Astrocyte (in vitro differentiated cells and primary cell): ENCODE measurements at regions not wholly inside any gene's neighbourhood (a gene's known extent, or its start where the extent isn't known, plus 50 kb on each side); places are given as distances from the start of the nearest gene placed in this dataset.

Experiments
- DNase-seq: peaks from one replicate; pipeline ENCODE4 v3.0.0-alpha.2; 2010; ENCODE audit warnings: low read depth
- FAIRE-seq: peaks from 2 replicates; lab custom pipeline; 2011; peaks lifted over from hg19 to GRCh38; lab: Jason Lieb, UNC
- H2AFZ ChIP-seq: 2 replicates; pipeline ENCODE4 v1.6.0; 2012; ENCODE audit warnings: low read depth, low read length, inconsistent platforms
- H3K27ac ChIP-seq: 2 replicates; pipeline ENCODE4 v1.5.1; 2011; ENCODE audit warnings: low read depth, low read length, inconsistent platforms
- H3K27me3 ChIP-seq: 2 replicates; pipeline ENCODE4 v1.6.0; 2011; ENCODE audit warnings: low read length, inconsistent platforms; ENCODE audit not compliant: insufficient read depth
- H3K36me3 ChIP-seq: 2 replicates; pipeline ENCODE4 v1.5.1; 2011; ENCODE audit warnings: low read length, inconsistent platforms; ENCODE audit not compliant: insufficient read depth
- H3K4me1 ChIP-seq: 2 replicates; pipeline ENCODE4 v1.5.1; 2011; ENCODE audit warnings: low read length, inconsistent platforms; ENCODE audit not compliant: insufficient read depth
- H3K4me2 ChIP-seq: 2 replicates; pipeline ENCODE4 v1.6.0; 2012; ENCODE audit warnings: low read length, inconsistent platforms
- H3K4me3 ChIP-seq: 2 replicates; pipeline ENCODE4 v1.5.1; 2011; ENCODE audit warnings: low read depth, mild to moderate bottlenecking, low read length, inconsistent platforms; ENCODE audit not compliant: insufficient read depth
- H3K79me2 ChIP-seq: 2 replicates; pipeline ENCODE4 v1.6.0; 2012; ENCODE audit warnings: mild to moderate bottlenecking, low read length, inconsistent platforms; ENCODE audit not compliant: insufficient read depth
- H3K9ac ChIP-seq: 2 replicates; pipeline ENCODE4 v1.6.0; 2012; ENCODE audit warnings: mild to moderate bottlenecking, low read length, inconsistent platforms
- H3K9me3 ChIP-seq: 2 replicates; pipeline ENCODE4 v1.5.1; 2012; ENCODE audit warnings: low read depth, mild to moderate bottlenecking, low read length, inconsistent platforms; ENCODE audit not compliant: insufficient read depth
- H4K20me1 ChIP-seq: 2 replicates; pipeline ENCODE4 v1.6.0; 2012; ENCODE audit warnings: low read length, inconsistent platforms; ENCODE audit not compliant: insufficient read depth
- H3K27ac Mint-ChIP-seq: one replicate; pipeline ENCODE4 v1.8.0; 2021; ENCODE audit warnings: mild to moderate bottlenecking, mixed read lengths; ENCODE audit not compliant: unreplicated experiment
- H3K27me3 Mint-ChIP-seq: one replicate; pipeline ENCODE4 v1.8.0; 2021; ENCODE audit warnings: low read depth, mixed read lengths; ENCODE audit not compliant: unreplicated experiment
- H3K36me3 Mint-ChIP-seq: one replicate; pipeline ENCODE4 v1.8.0; 2021; ENCODE audit warnings: low read depth, mixed read lengths; ENCODE audit not compliant: unreplicated experiment
- H3K4me1 Mint-ChIP-seq: one replicate; pipeline ENCODE4 v1.8.0; 2021; ENCODE audit warnings: low read depth, mixed read lengths; ENCODE audit not compliant: unreplicated experiment
- H3K4me3 Mint-ChIP-seq: one replicate; pipeline ENCODE4 v1.8.0; 2021; ENCODE audit warnings: mild to moderate bottlenecking, moderate library complexity, mixed read lengths; ENCODE audit not compliant: unreplicated experiment
- H3K9me3 Mint-ChIP-seq: one replicate; pipeline ENCODE4 v1.8.0; 2021; ENCODE audit warnings: mild to moderate bottlenecking, mixed read lengths; ENCODE audit not compliant: unreplicated experiment
- EZH2 ChIP-seq: IDR thresholded peaks from 2 replicates; pipeline ENCODE4 v1.6.1; 2012; ENCODE audit warnings: mild to moderate bottlenecking, low read length, inconsistent platforms; ENCODE audit not compliant: insufficient read depth
- TF ChIP-seq, protein P1 (sequence below): IDR thresholded peaks from 2 replicates; pipeline ENCODE4 v1.5.1; 2011; ENCODE audit warnings: low read depth, mild to moderate bottlenecking, inconsistent platforms, low read length, moderate library complexity; ENCODE audit not compliant: insufficient read depth

GRCh38 chr1:73537400-73537799 lies 660.6 kb downstream of the LRRIQ3 start:
- H3K9me3 Mint-ChIP-seq = peaks cover 8% of the 10 kb centered on the region
- TF ChIP-seq, protein P1, sequence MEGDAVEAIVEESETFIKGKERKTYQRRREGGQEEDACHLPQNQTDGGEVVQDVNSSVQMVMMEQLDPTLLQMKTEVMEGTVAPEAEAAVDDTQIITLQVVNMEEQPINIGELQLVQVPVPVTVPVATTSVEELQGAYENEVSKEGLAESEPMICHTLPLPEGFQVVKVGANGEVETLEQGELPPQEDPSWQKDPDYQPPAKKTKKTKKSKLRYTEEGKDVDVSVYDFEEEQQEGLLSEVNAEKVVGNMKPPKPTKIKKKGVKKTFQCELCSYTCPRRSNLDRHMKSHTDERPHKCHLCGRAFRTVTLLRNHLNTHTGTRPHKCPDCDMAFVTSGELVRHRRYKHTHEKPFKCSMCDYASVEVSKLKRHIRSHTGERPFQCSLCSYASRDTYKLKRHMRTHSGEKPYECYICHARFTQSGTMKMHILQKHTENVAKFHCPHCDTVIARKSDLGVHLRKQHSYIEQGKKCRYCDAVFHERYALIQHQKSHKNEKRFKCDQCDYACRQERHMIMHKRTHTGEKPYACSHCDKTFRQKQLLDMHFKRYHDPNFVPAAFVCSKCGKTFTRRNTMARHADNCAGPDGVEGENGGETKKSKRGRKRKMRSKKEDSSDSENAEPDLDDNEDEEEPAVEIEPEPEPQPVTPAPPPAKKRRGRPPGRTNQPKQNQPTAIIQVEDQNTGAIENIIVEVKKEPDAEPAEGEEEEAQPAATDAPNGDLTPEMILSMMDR = no peak
- H3K4me3 Mint-ChIP-seq = no peak overlapping the region
- Histone ChIP-seq H3K9ac (no peak overlapping the region), H3K79me2 (no peaks in the 10 kb centered on the region), H3K9me3 (no peaks in the 10 kb centered on the region), H3K4me2 (no peak overlapping the region), H3K27ac (no peak overlapping the region), H3K36me3 (no peaks in the 10 kb centered on the region), H3K4me3 (no peak overlapping the region), H4K20me1 (no peaks in the 10 kb centered on the region), H3K4me1 (no peaks in the 10 kb centered on the region), H3K27me3 (no peaks in the 10 kb centered on the region), H2AFZ (no peak overlapping the region)
- FAIRE-seq (no peak), DNase-seq (no peak)
- H3K36me3 Mint-ChIP-seq = no peaks in the 10 kb centered on the region
- H3K4me1 Mint-ChIP-seq = no peaks in the 10 kb centered on the region
- H3K27ac Mint-ChIP-seq = no peak overlapping the region
- no peaks in the 10 kb centered on the region for H3K27me3 Mint-ChIP-seq

DNA sequence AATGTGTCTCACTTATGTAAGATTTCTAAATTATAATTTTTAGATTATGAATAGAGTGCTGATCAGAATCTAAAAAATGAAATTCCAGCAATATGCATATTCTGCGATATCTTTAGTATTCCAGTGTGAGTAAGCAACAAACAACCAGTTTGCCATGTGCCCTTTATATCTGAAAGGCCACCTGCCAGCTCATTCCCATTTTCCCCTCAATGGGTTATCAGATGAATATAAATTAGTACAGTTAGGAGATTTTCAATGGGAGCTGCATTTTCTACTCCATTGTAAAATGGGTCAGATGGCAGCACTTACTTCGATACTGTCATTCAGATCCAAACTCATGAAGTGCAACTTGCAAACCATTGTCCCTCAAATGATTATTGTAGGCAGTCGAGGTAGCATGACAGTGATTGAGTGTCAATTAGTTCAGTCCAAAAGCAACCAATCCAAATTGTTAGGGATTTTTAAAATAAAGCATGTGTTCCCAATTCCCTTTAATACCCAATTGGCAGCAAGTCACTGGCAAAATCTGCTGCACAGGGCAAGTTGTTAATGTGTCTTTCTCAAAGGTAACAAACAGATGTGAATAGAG lies 680.3 kb downstream of the LRRIQ3 start:
- no peak overlapping the region for H2AFZ ChIP-seq
- TF ChIP-seq EZH2 = no peak
- TF ChIP-seq, protein P1 = no peak
- no peaks in the 10 kb centered on the region for H3K27me3 Mint-ChIP-seq

GRCh38 chr1:73516451-73516850 lies 681.5 kb downstream of the LRRIQ3 start:
- no peak for FAIRE-seq
- Histone ChIP-seq H3K79me2 (no peaks in the 10 kb centered on the region), H3K4me1 (no peaks in the 10 kb centered on the region), H3K36me3 (no peaks in the 10 kb centered on the region), H3K9me3 (no peaks in the 10 kb centered on the region), H3K4me3 (no peak overlapping the region), H3K27ac (no peak overlapping the region), H3K9ac (no peak overlapping the region), H3K4me2 (no peak overlapping the region), H4K20me1 (no peaks in the 10 kb centered on the region), H2AFZ (no peak overlapping the region), H3K27me3 (no peaks in the 10 kb centered on the region)
- H3K9me3 Mint-ChIP-seq = no peaks in the 10 kb centered on the region
- no peak for DNase-seq
- no peaks in the 10 kb centered on the region for H3K27me3 Mint-ChIP-seq
- no peak for TF ChIP-seq EZH2
- TF ChIP-seq, protein P1 = no peak
- H3K27ac Mint-ChIP-seq = no peak overlapping the region
- no peaks in the 10 kb centered on the region for H3K4me1 Mint-ChIP-seq
- no peaks in the 10 kb centered on the region for H3K36me3 Mint-ChIP-seq
- no peak overlapping the region for H3K4me3 Mint-ChIP-seq

More for the DNA sequence above, 680.3 kb downstream of the LRRIQ3 start:
- Histone ChIP-seq H3K4me1 (no peaks in the 10 kb centered on the region), H3K9ac (no peak overlapping the region), H4K20me1 (no peaks in the 10 kb centered on the region), H3K4me3 (no peak overlapping the region), H3K4me2 (no peak overlapping the region), H3K27ac (no peak overlapping the region), H3K27me3 (no peaks in the 10 kb centered on the region), H3K9me3 (no peaks in the 10 kb centered on the region), H3K36me3 (no peaks in the 10 kb centered on the region), H3K79me2 (no peaks in the 10 kb centered on the region)
- Mint-ChIP-seq H3K4me3 (no peak overlapping the region), H3K36me3 (no peaks in the 10 kb centered on the region), H3K27ac (no peak overlapping the region), H3K4me1 (no peaks in the 10 kb centered on the region), H3K9me3 (no peaks in the 10 kb centered on the region)
- DNase-seq = no peak
- no peak for FAIRE-seq
